ENCODE measurements at regions not wholly inside any gene's neighbourhood (a gene's known extent, or its start where the extent isn't known, plus 50 kb on each side); places are given as distances from the start of the nearest gene placed in this dataset.

GRCh38 chr6:87837444-87837843 lies 135.4 kb upstream of the AKIRIN2 start:
- Mint-ChIP-seq H3K9me3 (ENCODE audit: low read depth, unreplicated experiment) (peaks cover 3% of the 10 kb centered on the region), H3K4me1 (ENCODE audit: low read depth, unreplicated experiment) (no peaks in the 10 kb centered on the region), H3K36me3 (ENCODE audit: insufficient read depth, unreplicated experiment) (no peaks in the 10 kb centered on the region), H3K4me3 (ENCODE audit: low read depth, unreplicated experiment) (no peak overlapping the region), H3K27ac (ENCODE audit: unreplicated experiment) (no peak overlapping the region), H3K27me3 (ENCODE audit: unreplicated experiment) (peaks cover 15% of the 10 kb centered on the region)
- TF ChIP-seq, protein P1, sequence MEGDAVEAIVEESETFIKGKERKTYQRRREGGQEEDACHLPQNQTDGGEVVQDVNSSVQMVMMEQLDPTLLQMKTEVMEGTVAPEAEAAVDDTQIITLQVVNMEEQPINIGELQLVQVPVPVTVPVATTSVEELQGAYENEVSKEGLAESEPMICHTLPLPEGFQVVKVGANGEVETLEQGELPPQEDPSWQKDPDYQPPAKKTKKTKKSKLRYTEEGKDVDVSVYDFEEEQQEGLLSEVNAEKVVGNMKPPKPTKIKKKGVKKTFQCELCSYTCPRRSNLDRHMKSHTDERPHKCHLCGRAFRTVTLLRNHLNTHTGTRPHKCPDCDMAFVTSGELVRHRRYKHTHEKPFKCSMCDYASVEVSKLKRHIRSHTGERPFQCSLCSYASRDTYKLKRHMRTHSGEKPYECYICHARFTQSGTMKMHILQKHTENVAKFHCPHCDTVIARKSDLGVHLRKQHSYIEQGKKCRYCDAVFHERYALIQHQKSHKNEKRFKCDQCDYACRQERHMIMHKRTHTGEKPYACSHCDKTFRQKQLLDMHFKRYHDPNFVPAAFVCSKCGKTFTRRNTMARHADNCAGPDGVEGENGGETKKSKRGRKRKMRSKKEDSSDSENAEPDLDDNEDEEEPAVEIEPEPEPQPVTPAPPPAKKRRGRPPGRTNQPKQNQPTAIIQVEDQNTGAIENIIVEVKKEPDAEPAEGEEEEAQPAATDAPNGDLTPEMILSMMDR (IDR thresholded peaks at IDR 0.05; ENCODE audit: unreplicated experiment) = no peak
- intact Hi-C loops (cut with micrococcal nuclease; ENCODE audit: unreplicated experiment) = no loop called here
- no peak for DNase-seq
- CTCF ChIA-PET = no interaction called here
- BruUV-seq (replicated peaks) = no TSS peak

DNA sequence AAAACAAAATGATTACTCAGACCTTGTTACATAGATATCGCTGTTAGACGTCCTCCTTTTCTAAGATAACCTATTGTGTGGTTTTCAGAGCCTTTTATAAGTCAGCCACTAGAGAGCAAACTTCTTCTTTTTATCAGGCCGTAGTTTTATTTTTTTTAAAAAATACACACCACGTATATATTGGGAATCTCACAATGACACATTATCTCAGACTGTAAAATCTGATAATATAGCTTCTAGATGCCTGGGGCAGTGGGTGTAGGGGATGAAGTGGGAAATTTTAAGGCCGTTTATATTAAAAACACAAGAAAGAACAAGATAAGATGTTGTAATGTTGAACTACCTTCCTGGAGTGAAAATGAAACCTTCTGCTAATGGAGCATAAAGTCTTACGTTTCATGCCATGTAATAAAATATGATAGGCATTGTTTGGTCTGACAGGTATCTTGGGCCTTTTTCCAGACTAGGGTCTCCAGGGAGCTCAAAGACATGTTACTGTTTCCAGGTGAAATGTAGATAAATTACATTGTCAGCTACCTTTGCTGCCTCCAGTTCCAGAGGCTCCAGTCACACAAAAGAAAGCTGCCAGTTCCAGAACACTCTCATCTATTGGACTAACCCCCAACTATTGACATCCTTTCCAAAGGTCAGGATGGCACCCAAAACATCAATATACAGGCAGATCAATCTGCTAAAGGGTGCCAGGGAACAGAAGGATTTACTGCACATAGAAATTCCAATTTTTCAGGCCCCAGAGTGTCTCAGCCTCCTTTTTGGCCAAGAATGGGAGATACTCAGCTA lies 130.2 kb upstream of the AKIRIN2 start:
- TF ChIP-seq, protein P1 (IDR thresholded peaks at IDR 0.05; ENCODE audit: unreplicated experiment) = no peak
- no TSS peak for BruUV-seq (replicated peaks)
- H3K4me3 Mint-ChIP-seq (ENCODE audit: low read depth, unreplicated experiment) = peak overlapping the region; percentile 39
- H3K36me3 Mint-ChIP-seq (ENCODE audit: insufficient read depth, unreplicated experiment) = no peaks in the 10 kb centered on the region
- intact Hi-C loops (cut with micrococcal nuclease; ENCODE audit: unreplicated experiment) = loop anchor here (2.0 to 5.0 kb wide), 3 partner anchors 97 to 1040 kb away; no protein-coding TSS in a partner anchor
- H3K4me1 Mint-ChIP-seq (ENCODE audit: low read depth, unreplicated experiment) = peaks cover 8% of the 10 kb centered on the region
- H3K27me3 Mint-ChIP-seq (ENCODE audit: unreplicated experiment) = no peaks in the 10 kb centered on the region
- H3K27ac Mint-ChIP-seq (ENCODE audit: unreplicated experiment) = peak overlapping the region; percentile 35
- H3K9me3 Mint-ChIP-seq (ENCODE audit: low read depth, unreplicated experiment) = no peaks in the 10 kb centered on the region
- DNase-seq = no peak
- CTCF ChIA-PET = interaction anchor here (0.8 to 1.6 kb wide), 5 partner anchors 9 to 112 kb away, joined by 3 to 4 read pairs (median 3); no protein-coding TSS in a partner anchor

DNA sequence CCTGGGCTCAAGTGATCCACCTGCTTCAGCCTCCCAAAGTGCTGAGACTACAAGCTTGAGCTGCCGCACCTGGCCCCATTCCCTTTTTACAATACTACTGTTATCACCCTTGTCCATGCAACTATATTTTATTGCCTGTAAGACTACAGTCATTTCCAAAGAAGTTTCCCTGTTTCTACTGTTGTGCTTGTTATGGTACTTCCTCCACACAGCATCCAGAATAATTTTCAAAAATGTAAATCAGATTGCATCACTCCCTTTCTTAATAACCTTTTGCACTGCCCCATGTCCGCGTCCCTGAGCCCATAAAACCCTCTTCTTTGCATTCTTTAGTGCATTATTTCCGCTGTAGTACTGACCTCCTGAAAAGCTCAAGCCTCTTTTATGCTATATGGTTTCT lies 128.9 kb upstream of the AKIRIN2 start:
- H3K9me3 Mint-ChIP-seq (ENCODE audit: low read depth, unreplicated experiment) = no peaks in the 10 kb centered on the region
- H3K4me1 Mint-ChIP-seq (ENCODE audit: low read depth, unreplicated experiment) = peaks cover 8% of the 10 kb centered on the region
- TF ChIP-seq, protein P1 (IDR thresholded peaks at IDR 0.05; ENCODE audit: unreplicated experiment) = no peak
- intact Hi-C loops (cut with micrococcal nuclease; ENCODE audit: unreplicated experiment) = loop anchor here (2.0 to 5.0 kb wide), 3 partner anchors 331 to 1041 kb away; no protein-coding TSS in a partner anchor
- H3K36me3 Mint-ChIP-seq (ENCODE audit: insufficient read depth, unreplicated experiment) = no peaks in the 10 kb centered on the region
- no peak for DNase-seq
- H3K27ac Mint-ChIP-seq (ENCODE audit: unreplicated experiment) = no peak overlapping the region
- CTCF ChIA-PET = interaction anchor here (1.6 kb wide), 1 partner anchor 113 kb away, joined by 3 read pairs; no protein-coding TSS in a partner anchor
- H3K27me3 Mint-ChIP-seq (ENCODE audit: unreplicated experiment) = no peaks in the 10 kb centered on the region
- no peak overlapping the region for H3K4me3 Mint-ChIP-seq (ENCODE audit: low read depth, unreplicated experiment)
- BruUV-seq (replicated peaks) = no TSS peak

- CTCF ChIA-PET = no interaction called here
These were observed 127.6 kb upstream of the AKIRIN2 start for GRCh38 chr6:87829622-87830121.

More at GRCh38 chr6:87829622-87830121, 127.6 kb upstream of the AKIRIN2 start:
- TF ChIP-seq, protein P1 (IDR thresholded peaks at IDR 0.05; ENCODE audit: unreplicated experiment) = no peak
- H3K4me3 Mint-ChIP-seq (ENCODE audit: low read depth, unreplicated experiment) = no peak overlapping the region
- no peaks in the 10 kb centered on the region for H3K27me3 Mint-ChIP-seq (ENCODE audit: unreplicated experiment)
- no peaks in the 10 kb centered on the region for H3K36me3 Mint-ChIP-seq (ENCODE audit: insufficient read depth, unreplicated experiment)
- intact Hi-C loops (cut with micrococcal nuclease; ENCODE audit: unreplicated experiment) = loop anchor here (2.0 to 5.0 kb wide), 3 partner anchors 333 to 1043 kb away; no protein-coding TSS in a partner anchor
- H3K27ac Mint-ChIP-seq (ENCODE audit: unreplicated experiment) = no peak overlapping the region
- H3K9me3 Mint-ChIP-seq (ENCODE audit: low read depth, unreplicated experiment) = no peaks in the 10 kb centered on the region
- peaks cover 8% of the 10 kb centered on the region for H3K4me1 Mint-ChIP-seq (ENCODE audit: low read depth, unreplicated experiment)
- no TSS peak for BruUV-seq (replicated peaks)
- no peak for DNase-seq
